ENCODE measurements at regions not wholly inside any gene's neighbourhood (a gene's known extent, or its start where the extent isn't known, plus 50 kb on each side); places are given as distances from the start of the nearest gene placed in this dataset.
"Not testable (repeated sequence)": the region's sequence is repeated elsewhere in the genome, so short reads cannot be mapped to it uniquely, and the experiment has no call there.

GRCh38 chr2:16466133-16466820, 199.4 kb downstream of the CYRIA start:
- DNase-seq (ENCODE audit: low read depth, low spot score), result no peak

- no peak for DNase-seq (ENCODE audit: low read depth, low spot score)
These were observed 201.0 kb downstream of the CYRIA start for GRCh38 chr2:16464641-16465040.

GRCh38 chr2:16462958-16463357, 202.7 kb downstream of the CYRIA start:
- no peak for DNase-seq (ENCODE audit: low read depth, low spot score)

- DNase-seq (ENCODE audit: low read depth, low spot score), result no peak
These were observed 204.0 kb downstream of the CYRIA start for GRCh38 chr2:16461672-16462071.

GRCh38 chr2:16459606-16460005, 206.0 kb downstream of the CYRIA start:
- DNase-seq (ENCODE audit: low read depth, low spot score), result no peak

- no peak for DNase-seq (ENCODE audit: low read depth, low spot score)
These were observed 211.0 kb downstream of the CYRIA start for GRCh38 chr2:16454621-16455020.

- no peak for DNase-seq (ENCODE audit: low read depth, low spot score)
These were observed 213.5 kb downstream of the CYRIA start for GRCh38 chr2:16452123-16452522.

- DNase-seq (ENCODE audit: low read depth, low spot score), result no peak
These were observed 218.9 kb downstream of the CYRIA start for GRCh38 chr2:16446706-16447105.

GRCh38 chr2:16442971-16443370, 222.7 kb downstream of the CYRIA start:
- no peak for DNase-seq (ENCODE audit: low read depth, low spot score)

GRCh38 chr2:16441431-16441830, 224.2 kb downstream of the CYRIA start:
- DNase-seq (ENCODE audit: low read depth, low spot score), result no peak

- no peak for DNase-seq (ENCODE audit: low read depth, low spot score)
These were observed 224.7 kb downstream of the CYRIA start for GRCh38 chr2:16440898-16441297.

GRCh38 chr2:16438613-16439321, 226.9 kb downstream of the CYRIA start:
- DNase-seq (ENCODE audit: low read depth, low spot score), result no peak

GRCh38 chr2:16437189-16437588, 228.4 kb downstream of the CYRIA start:
- no peak for DNase-seq (ENCODE audit: low read depth, low spot score)

- DNase-seq (ENCODE audit: low read depth, low spot score), result no peak
These were observed 231.2 kb downstream of the CYRIA start for GRCh38 chr2:16434393-16434792.

GRCh38 chr2:16430846-16431245, 234.8 kb downstream of the CYRIA start:
- DNase-seq (ENCODE audit: low read depth, low spot score), result no peak

- DNase-seq (ENCODE audit: low read depth, low spot score), result no peak
These were observed 236.0 kb downstream of the CYRIA start for GRCh38 chr2:16429431-16430145.

- DNase-seq (ENCODE audit: low read depth, low spot score), result no peak
These were observed 236.6 kb downstream of the CYRIA start for GRCh38 chr2:16429002-16429401.

- DNase-seq (ENCODE audit: low read depth, low spot score), result no peak
These were observed 239.9 kb downstream of the CYRIA start for GRCh38 chr2:16425462-16426336.

GRCh38 chr2:16420421-16420820, 245.2 kb downstream of the CYRIA start:
- DNase-seq (ENCODE audit: low read depth, low spot score), result no peak

GRCh38 chr2:16417726-16418125, 247.9 kb downstream of the CYRIA start:
- DNase-seq (ENCODE audit: low read depth, low spot score), result no peak

GRCh38 chr2:16416651-16417050, 249.0 kb downstream of the CYRIA start:
- DNase-seq (ENCODE audit: low read depth, low spot score), result no peak

- not testable (repeated sequence) for DNase-seq (ENCODE audit: low read depth, low spot score)
These were observed 249.8 kb downstream of the CYRIA start for GRCh38 chr2:16415861-16416260.
